ENCODE measurements at regions not wholly inside any gene's neighbourhood (a gene's known extent, or its start where the extent isn't known, plus 50 kb on each side); places are given as distances from the start of the nearest gene placed in this dataset.

DNA sequence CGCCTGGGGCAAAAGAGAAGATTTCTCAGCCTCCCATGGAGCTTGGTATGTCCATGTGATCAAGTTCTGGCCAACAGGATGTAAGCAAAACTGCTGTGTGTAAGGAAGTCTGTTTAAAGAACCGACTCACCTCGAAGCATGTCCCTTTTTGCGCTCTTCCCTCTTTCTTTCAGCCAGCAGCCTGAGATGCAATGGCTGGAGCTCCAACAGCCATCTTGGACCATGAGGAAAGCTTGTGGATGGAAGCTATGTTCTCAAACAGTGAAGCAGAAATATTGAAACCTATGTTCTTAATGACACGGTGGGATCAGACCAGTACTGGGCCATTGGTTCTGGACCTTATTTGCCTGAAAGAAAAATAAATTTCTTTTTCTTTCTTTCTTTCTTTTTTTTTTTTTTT lies 82.3 kb upstream of the SLC24A4 start:
- TF ChIP-seq EP300 (conservative IDR thresholded peaks at IDR 0.05; ENCODE audit: poor library complexity, severe bottlenecking) (no peak), EZH2 (IDR thresholded peaks at IDR 0.05; ENCODE audit: borderline replicate concordance, insufficient read depth, low read length, poor library complexity, severe bottlenecking) (no peak), RAD21 (conservative IDR thresholded peaks at IDR 0.05) (no peak), POLR2AphosphoS5 (IDR thresholded peaks at IDR 0.05) (no peak)
- TF ChIP-seq, protein P1, sequence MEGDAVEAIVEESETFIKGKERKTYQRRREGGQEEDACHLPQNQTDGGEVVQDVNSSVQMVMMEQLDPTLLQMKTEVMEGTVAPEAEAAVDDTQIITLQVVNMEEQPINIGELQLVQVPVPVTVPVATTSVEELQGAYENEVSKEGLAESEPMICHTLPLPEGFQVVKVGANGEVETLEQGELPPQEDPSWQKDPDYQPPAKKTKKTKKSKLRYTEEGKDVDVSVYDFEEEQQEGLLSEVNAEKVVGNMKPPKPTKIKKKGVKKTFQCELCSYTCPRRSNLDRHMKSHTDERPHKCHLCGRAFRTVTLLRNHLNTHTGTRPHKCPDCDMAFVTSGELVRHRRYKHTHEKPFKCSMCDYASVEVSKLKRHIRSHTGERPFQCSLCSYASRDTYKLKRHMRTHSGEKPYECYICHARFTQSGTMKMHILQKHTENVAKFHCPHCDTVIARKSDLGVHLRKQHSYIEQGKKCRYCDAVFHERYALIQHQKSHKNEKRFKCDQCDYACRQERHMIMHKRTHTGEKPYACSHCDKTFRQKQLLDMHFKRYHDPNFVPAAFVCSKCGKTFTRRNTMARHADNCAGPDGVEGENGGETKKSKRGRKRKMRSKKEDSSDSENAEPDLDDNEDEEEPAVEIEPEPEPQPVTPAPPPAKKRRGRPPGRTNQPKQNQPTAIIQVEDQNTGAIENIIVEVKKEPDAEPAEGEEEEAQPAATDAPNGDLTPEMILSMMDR (IDR thresholded peaks at IDR 0.05; ENCODE audit: poor library complexity, severe bottlenecking), result no peak
- TF ChIP-seq, protein P2, sequence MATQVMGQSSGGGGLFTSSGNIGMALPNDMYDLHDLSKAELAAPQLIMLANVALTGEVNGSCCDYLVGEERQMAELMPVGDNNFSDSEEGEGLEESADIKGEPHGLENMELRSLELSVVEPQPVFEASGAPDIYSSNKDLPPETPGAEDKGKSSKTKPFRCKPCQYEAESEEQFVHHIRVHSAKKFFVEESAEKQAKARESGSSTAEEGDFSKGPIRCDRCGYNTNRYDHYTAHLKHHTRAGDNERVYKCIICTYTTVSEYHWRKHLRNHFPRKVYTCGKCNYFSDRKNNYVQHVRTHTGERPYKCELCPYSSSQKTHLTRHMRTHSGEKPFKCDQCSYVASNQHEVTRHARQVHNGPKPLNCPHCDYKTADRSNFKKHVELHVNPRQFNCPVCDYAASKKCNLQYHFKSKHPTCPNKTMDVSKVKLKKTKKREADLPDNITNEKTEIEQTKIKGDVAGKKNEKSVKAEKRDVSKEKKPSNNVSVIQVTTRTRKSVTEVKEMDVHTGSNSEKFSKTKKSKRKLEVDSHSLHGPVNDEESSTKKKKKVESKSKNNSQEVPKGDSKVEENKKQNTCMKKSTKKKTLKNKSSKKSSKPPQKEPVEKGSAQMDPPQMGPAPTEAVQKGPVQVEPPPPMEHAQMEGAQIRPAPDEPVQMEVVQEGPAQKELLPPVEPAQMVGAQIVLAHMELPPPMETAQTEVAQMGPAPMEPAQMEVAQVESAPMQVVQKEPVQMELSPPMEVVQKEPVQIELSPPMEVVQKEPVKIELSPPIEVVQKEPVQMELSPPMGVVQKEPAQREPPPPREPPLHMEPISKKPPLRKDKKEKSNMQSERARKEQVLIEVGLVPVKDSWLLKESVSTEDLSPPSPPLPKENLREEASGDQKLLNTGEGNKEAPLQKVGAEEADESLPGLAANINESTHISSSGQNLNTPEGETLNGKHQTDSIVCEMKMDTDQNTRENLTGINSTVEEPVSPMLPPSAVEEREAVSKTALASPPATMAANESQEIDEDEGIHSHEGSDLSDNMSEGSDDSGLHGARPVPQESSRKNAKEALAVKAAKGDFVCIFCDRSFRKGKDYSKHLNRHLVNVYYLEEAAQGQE (IDR thresholded peaks at IDR 0.05; ENCODE audit: borderline replicate concordance), result no peak
